MM.1S (cell line): ENCODE measurements at regions not wholly inside any gene's neighbourhood (a gene's known extent, or its start where the extent isn't known, plus 50 kb on each side); places are given as distances from the start of the nearest gene placed in this dataset.

Experiments
- DNase-seq: peaks from one replicate; pipeline ENCODE4 v3.0.0-alpha.2; 2015
- H2AFZ ChIP-seq: fragments of 300-600 bp; sonication (generic); 2 replicates; pipeline ENCODE4 v1.6.0; 2016; ENCODE audit warnings: antibody characterized with exemption, low read length
- H3F3A ChIP-seq: fragments of 300-600 bp; sonication (generic); 2 replicates; pipeline ENCODE4 v1.6.1; 2016; ENCODE audit warnings: mild to moderate bottlenecking, antibody characterized with exemption, low read length, moderate library complexity, mixed read lengths; ENCODE audit not compliant: insufficient read depth
- H3K27ac ChIP-seq: fragments of 300-600 bp; sonication (generic); 2 replicates; pipeline ENCODE4 v1.5.1; 2016; ENCODE audit warnings: mild to moderate bottlenecking, low read length
- H3K27me3 ChIP-seq: fragments of 300-600 bp; sonication (generic); replicated peaks from 2 replicates; pipeline ENCODE4 v1.6.0; 2016; ENCODE audit warnings: low read length; ENCODE audit not compliant: insufficient read depth
- H3K36me3 ChIP-seq: fragments of 300-600 bp; sonication (generic); replicated peaks from 2 replicates; pipeline ENCODE4 v1.6.1; 2016; ENCODE audit warnings: mild to moderate bottlenecking, low read length, mixed read lengths; ENCODE audit not compliant: insufficient read depth
- H3K4me1 ChIP-seq: fragments of 300-600 bp; sonication (generic); 2 replicates; pipeline ENCODE4 v1.6.1; 2016; ENCODE audit warnings: low read length, mixed read lengths
- H3K4me2 ChIP-seq: fragments of 300-600 bp; sonication (generic); 2 replicates; pipeline ENCODE4 v1.6.0; 2016; ENCODE audit warnings: low read depth, low read length
- H3K4me3 ChIP-seq: fragments of 300-600 bp; sonication (generic); 2 replicates; pipeline ENCODE4 v1.5.1; 2016; ENCODE audit warnings: low read length, mixed read lengths
- H3K79me2 ChIP-seq: fragments of 300-600 bp; sonication (generic); 2 replicates; pipeline ENCODE4 v1.6.1; 2016; ENCODE audit warnings: mixed run types, low read length, mixed read lengths
- H3K9ac ChIP-seq: fragments of 300-600 bp; sonication (generic); 2 replicates; pipeline ENCODE4 v1.6.1; 2016; ENCODE audit warnings: low read length, mixed read lengths
- H3K9me2 ChIP-seq: fragments of 300-600 bp; sonication (generic); replicated peaks from 2 replicates; pipeline ENCODE4 v1.6.1; 2016; ENCODE audit warnings: mild to moderate bottlenecking, low read length, mixed read lengths; ENCODE audit not compliant: insufficient read depth
- H3K9me3 ChIP-seq: fragments of 300-600 bp; sonication (generic); replicated peaks from 2 replicates; pipeline ENCODE4 v1.6.1; 2016; ENCODE audit warnings: mild to moderate bottlenecking, low read length, mixed read lengths; ENCODE audit not compliant: insufficient read depth
- H4K20me1 ChIP-seq: fragments of 300-600 bp; sonication (generic); 2 replicates; pipeline ENCODE4 v1.6.1; 2016; ENCODE audit warnings: mild to moderate bottlenecking, low read length, moderate library complexity, mixed read lengths; ENCODE audit not compliant: insufficient read depth
- EZH2 ChIP-seq: fragments of 300-600 bp; sonication (generic); optimal IDR thresholded peaks from 2 replicates; pipeline ENCODE3; 2017; ENCODE audit warnings: low read depth, mild to moderate bottlenecking, antibody characterized with exemption, low read length, mixed read lengths
- EZH2phosphoT487 ChIP-seq: fragments of 300-600 bp; sonication (generic); IDR thresholded peaks from 2 replicates; pipeline ENCODE4 v1.6.1; 2018; ENCODE audit warnings: antibody characterized with exemption, low read length
- TF ChIP-seq, protein P1 (sequence below): fragments of 300-600 bp; sonication (generic); IDR thresholded peaks from 2 replicates; pipeline ENCODE4 v1.5.1; 2016; ENCODE audit warnings: antibody characterized with exemption, low read length, mixed read lengths

DNA sequence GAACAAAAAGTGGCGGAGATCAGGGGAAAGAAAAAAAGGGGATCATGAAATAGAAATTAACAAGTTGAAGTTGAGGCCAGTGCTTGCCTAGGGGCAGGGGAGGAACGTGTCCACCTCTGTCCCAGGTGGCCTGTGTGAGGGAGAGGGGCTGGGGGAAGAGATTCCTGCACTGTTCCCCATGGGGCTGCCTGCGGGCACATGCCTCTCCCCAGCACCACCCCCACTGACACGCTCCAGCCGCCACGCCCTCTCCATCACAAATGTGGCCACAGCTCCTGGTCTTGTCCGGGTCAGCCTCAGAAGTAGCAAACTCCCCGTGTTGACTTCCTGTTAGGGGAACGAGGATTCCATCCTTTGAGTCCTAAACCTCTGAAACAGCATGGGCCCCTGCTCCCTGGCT lies 161.2 kb downstream of the GLI2 start:
- Histone ChIP-seq H4K20me1 (no peaks in the 10 kb centered on the region), H3K4me2 (no peak overlapping the region), H3K27ac (no peak overlapping the region), H3K79me2 (no peaks in the 10 kb centered on the region), H3K36me3 (no peaks in the 10 kb centered on the region), H3K9me2 (no peaks in the 10 kb centered on the region), H3K4me3 (no peak overlapping the region), H3F3A (no peaks in the 10 kb centered on the region), H3K4me1 (no peaks in the 10 kb centered on the region), H3K9me3 (no peaks in the 10 kb centered on the region), H3K9ac (no peak overlapping the region), H3K27me3 (no peaks in the 10 kb centered on the region; the same call in 1 of the 2 replicates), H2AFZ (no peak overlapping the region)
- no peak for TF ChIP-seq EZH2phosphoT487
- no peak for DNase-seq

DNA sequence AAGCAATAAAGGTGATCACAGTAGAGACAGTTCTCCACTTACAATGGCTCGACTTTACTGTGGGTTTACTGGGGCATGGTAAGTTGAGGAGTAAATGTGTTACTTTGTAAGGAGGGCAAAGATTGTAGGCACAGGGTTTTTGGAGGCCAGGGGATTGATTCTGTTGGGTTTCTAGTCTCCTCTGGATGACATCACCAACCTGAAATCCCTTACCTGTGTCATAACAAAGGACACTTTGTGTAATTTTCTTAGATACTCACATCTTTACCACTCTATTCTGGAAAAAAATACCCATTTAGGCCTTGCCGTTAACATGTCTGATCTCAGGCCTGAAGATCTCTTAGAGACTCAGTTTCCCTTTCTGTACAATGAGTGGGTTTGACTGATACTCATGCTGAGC lies 161.7 kb downstream of the GLI2 start:
- H3K27ac ChIP-seq, result no peak overlapping the region
- H3F3A ChIP-seq, result no peaks in the 10 kb centered on the region
- no peaks in the 10 kb centered on the region for H3K4me1 ChIP-seq
- no peak for DNase-seq
- no peaks in the 10 kb centered on the region for H3K9me3 ChIP-seq
- H3K79me2 ChIP-seq, result no peaks in the 10 kb centered on the region
- TF ChIP-seq, protein P1, sequence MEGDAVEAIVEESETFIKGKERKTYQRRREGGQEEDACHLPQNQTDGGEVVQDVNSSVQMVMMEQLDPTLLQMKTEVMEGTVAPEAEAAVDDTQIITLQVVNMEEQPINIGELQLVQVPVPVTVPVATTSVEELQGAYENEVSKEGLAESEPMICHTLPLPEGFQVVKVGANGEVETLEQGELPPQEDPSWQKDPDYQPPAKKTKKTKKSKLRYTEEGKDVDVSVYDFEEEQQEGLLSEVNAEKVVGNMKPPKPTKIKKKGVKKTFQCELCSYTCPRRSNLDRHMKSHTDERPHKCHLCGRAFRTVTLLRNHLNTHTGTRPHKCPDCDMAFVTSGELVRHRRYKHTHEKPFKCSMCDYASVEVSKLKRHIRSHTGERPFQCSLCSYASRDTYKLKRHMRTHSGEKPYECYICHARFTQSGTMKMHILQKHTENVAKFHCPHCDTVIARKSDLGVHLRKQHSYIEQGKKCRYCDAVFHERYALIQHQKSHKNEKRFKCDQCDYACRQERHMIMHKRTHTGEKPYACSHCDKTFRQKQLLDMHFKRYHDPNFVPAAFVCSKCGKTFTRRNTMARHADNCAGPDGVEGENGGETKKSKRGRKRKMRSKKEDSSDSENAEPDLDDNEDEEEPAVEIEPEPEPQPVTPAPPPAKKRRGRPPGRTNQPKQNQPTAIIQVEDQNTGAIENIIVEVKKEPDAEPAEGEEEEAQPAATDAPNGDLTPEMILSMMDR, result no peak
- TF ChIP-seq EZH2 (no peak), EZH2phosphoT487 (no peak)
- H3K4me2 ChIP-seq, result no peak overlapping the region
- H2AFZ ChIP-seq, result no peak overlapping the region
- H4K20me1 ChIP-seq, result no peaks in the 10 kb centered on the region
- no peaks in the 10 kb centered on the region for H3K36me3 ChIP-seq
- no peak overlapping the region for H3K9ac ChIP-seq
- H3K9me2 ChIP-seq, result no peaks in the 10 kb centered on the region
- H3K4me3 ChIP-seq, result no peak overlapping the region
- no peaks in the 10 kb centered on the region for H3K27me3 ChIP-seq

DNA sequence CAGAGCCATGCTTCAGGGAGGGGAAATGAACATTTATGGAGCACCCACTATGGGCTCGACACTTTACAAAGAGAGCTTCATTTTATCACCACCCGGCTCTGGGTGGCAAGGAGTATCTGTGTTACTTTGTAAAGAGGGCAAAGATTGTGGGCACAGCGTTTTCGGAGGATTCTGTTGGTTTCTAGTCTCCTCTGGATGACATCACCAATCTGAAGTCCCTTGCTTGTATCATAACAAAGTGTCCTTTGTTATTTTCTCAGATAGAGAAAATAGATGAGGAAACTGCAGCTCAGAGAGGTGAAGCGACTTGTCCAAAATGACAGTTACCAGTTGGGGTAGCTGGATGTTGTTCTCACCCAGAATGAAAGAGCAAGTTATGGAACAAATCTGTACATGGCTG lies 162.8 kb downstream of the GLI2 start:
- DNase-seq, result no peak
- Histone ChIP-seq H3K9me3 (no peaks in the 10 kb centered on the region), H3K4me3 (no peak overlapping the region), H3K9me2 (no peaks in the 10 kb centered on the region), H3K4me1 (no peaks in the 10 kb centered on the region), H4K20me1 (no peaks in the 10 kb centered on the region), H3K9ac (no peak overlapping the region), H3K27ac (no peak overlapping the region), H3K36me3 (no peaks in the 10 kb centered on the region), H3F3A (no peaks in the 10 kb centered on the region), H3K79me2 (no peaks in the 10 kb centered on the region), H3K27me3 (no peaks in the 10 kb centered on the region), H2AFZ (no peak overlapping the region), H3K4me2 (no peak overlapping the region)
- TF ChIP-seq, protein P1, result no peak
- TF ChIP-seq EZH2 (no peak), EZH2phosphoT487 (no peak)

DNA sequence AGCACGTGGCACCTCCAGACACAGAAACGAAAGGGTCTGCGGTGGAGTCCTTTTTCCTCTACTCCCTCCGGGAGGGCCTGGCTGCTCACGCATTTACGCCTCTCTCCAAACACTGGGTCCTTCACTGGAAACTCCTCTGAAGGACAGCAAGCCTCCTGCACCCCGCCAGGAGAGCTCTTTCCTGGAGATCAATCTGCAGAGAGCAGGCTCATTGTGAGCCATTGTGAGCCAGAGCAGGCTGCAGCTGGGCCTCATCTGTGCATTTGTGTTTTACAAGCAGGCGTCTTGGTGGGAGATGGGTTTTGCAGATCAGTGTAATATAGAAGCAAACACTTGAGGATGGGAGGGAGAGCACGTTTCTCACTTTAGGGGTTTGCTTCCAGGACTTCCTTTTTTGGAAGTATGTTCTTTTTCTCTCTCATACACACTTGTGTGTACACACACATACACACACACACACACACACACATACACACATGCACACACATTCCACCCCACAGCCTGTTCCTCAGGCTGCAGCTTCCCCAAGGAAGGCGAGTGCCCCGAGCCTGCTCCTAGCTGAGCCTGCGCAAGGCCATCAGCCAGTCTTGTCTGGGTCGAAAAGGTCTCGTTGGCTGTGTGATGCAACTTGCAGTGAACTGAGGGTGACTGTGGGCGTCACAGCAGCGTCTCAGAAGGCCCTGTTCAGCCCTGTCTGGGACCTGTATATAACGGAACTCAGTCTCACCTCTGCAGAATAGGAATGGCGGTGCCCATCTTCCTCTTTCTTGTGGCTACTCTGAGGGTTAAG lies 163.5 kb downstream of the GLI2 start:
- no peaks in the 10 kb centered on the region for H3K79me2 ChIP-seq
- TF ChIP-seq EZH2phosphoT487 (no peak), EZH2 (no peak)
- TF ChIP-seq, protein P1, result no peak
- no peak overlapping the region for H3K4me3 ChIP-seq
- H3F3A ChIP-seq, result no peaks in the 10 kb centered on the region
- no peaks in the 10 kb centered on the region for H3K9me3 ChIP-seq
- H3K9me2 ChIP-seq, result no peaks in the 10 kb centered on the region
- no peak overlapping the region for H3K9ac ChIP-seq
- H3K4me2 ChIP-seq, result no peak overlapping the region
- DNase-seq, result no peak
- H4K20me1 ChIP-seq, result no peaks in the 10 kb centered on the region
- no peaks in the 10 kb centered on the region for H3K27me3 ChIP-seq
- H3K36me3 ChIP-seq, result no peaks in the 10 kb centered on the region
- no peaks in the 10 kb centered on the region for H3K4me1 ChIP-seq
- H2AFZ ChIP-seq, result no peak overlapping the region
- no peak overlapping the region for H3K27ac ChIP-seq
